ENCODE measurements at regions not wholly inside any gene's neighbourhood (a gene's known extent, or its start where the extent isn't known, plus 50 kb on each side); places are given as distances from the start of the nearest gene placed in this dataset.
A peak's percentile ranks its signal among the peaks of the same experiment; 100 is the strongest.

DNA sequence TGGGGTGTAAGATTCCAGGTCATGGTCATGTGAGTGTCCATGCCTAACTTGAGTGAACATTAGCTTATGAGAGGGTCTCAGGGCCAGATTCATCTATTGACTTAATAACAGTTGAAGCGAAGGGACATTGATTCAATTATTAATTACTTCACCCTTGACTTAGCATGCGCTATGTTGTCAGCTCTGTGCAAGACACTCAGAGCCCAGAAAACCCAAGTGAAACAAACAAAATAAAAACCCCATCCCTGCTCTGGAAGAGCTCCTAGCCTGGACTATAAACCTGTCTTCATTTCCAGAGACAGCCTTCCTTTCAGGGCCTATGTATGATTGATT lies 66.0 kb upstream of the TNS3 start:
- Histone ChIP-seq H3K9me3 (ENCODE audit: control extremely low read depth in 1 of 3, control insufficient read depth in 2 of 3, insufficient read depth in 1 of 3, low read length in 2 of 3) (peaks cover 0 to 12% (median 10%) of the 10 kb centered on the region in 3 donors), H3K36me3 (replicated peaks in 1 of 2; ENCODE audit: control extremely low read depth in 1 of 2, control insufficient read depth in 1 of 2, extremely low read depth in 1 of 2, insufficient read depth in 2 of 2, low read length in 1 of 2) (no peaks in the 10 kb centered on the region), H3K27ac (ENCODE audit: low read length in 2 of 2) (peak overlapping the region in 1 of 2 donors; percentile 16), H3K79me2 (ENCODE audit: control insufficient read depth, insufficient read depth, low read length) (no peaks in the 10 kb centered on the region), H4K20me1 (ENCODE audit: control insufficient read depth, insufficient read depth, low read length, poor library complexity, severe bottlenecking) (no peaks in the 10 kb centered on the region), H3K4me2 (replicated peaks; ENCODE audit: low read depth, low read length, poor library complexity, severe bottlenecking) (peak overlapping the region; percentile 67), H2AFZ (ENCODE audit: insufficient read depth, low read depth, low read length, poor library complexity, severe bottlenecking) (peak overlapping the region; percentile 66), H3K4me3 (ENCODE audit: control extremely low read depth in 1 of 5, extremely low read depth in 1 of 5, insufficient read depth in 1 of 5, low read depth in 2 of 5, low read length in 4 of 5) (no peak overlapping the region), H3K27me3 (replicated peaks in 1 of 4; ENCODE audit: control extremely low read depth in 1 of 4, control insufficient read depth in 3 of 4, insufficient read depth in 4 of 4, low read length in 3 of 4) (no peaks in the 10 kb centered on the region), H3K4me1 (ENCODE audit: control insufficient read depth in 2 of 2, insufficient read depth in 2 of 2, low read length in 2 of 2) (peaks cover 23 to 34% of the 10 kb centered on the region in 2 donors), H3K9ac (ENCODE audit: low read length) (no peak overlapping the region)
- ATAC-seq (ENCODE audit: low read depth) = no peak
- TF ChIP-seq EZH2 (IDR thresholded peaks at IDR 0.05; ENCODE audit: borderline replicate concordance, insufficient read depth, low read depth, low read length, poor library complexity, severe bottlenecking) = no peak
- TF ChIP-seq, protein P1, sequence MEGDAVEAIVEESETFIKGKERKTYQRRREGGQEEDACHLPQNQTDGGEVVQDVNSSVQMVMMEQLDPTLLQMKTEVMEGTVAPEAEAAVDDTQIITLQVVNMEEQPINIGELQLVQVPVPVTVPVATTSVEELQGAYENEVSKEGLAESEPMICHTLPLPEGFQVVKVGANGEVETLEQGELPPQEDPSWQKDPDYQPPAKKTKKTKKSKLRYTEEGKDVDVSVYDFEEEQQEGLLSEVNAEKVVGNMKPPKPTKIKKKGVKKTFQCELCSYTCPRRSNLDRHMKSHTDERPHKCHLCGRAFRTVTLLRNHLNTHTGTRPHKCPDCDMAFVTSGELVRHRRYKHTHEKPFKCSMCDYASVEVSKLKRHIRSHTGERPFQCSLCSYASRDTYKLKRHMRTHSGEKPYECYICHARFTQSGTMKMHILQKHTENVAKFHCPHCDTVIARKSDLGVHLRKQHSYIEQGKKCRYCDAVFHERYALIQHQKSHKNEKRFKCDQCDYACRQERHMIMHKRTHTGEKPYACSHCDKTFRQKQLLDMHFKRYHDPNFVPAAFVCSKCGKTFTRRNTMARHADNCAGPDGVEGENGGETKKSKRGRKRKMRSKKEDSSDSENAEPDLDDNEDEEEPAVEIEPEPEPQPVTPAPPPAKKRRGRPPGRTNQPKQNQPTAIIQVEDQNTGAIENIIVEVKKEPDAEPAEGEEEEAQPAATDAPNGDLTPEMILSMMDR (IDR thresholded peaks at IDR 0.05) = no peak
- DNase-seq = no peak
- intact Hi-C loops (cut with micrococcal nuclease) = loop anchor here (1.0 kb wide), 1 partner anchor 22 kb away; no protein-coding TSS in a partner anchor
- CTCF ChIA-PET = interaction anchor here (0.7 to 2.1 kb wide), 7 partner anchors 10 to 171 kb away, joined by 3 to 13 read pairs (median 7); no protein-coding TSS in a partner anchor
- Mint-ChIP-seq H3K9me3 (ENCODE audit: insufficient read depth) (peaks cover 5% of the 10 kb centered on the region), H3K4me3 (peak overlapping the region; percentile 76), H3K4me1 (peaks cover 44% of the 10 kb centered on the region), H3K27ac (peak overlapping the region; percentile 89), H3K27me3 (no peaks in the 10 kb centered on the region)
- POLR2A ChIA-PET = interaction anchor here (0.7 to 2.3 kb wide), 6 partner anchors 20 to 71 kb away, joined by 3 to 10 read pairs (median 4); no protein-coding TSS in a partner anchor
- 100% methylated on average over 2 of the region's 2 CpGs for WGBS (ENCODE audit: insufficient coverage)

DNA sequence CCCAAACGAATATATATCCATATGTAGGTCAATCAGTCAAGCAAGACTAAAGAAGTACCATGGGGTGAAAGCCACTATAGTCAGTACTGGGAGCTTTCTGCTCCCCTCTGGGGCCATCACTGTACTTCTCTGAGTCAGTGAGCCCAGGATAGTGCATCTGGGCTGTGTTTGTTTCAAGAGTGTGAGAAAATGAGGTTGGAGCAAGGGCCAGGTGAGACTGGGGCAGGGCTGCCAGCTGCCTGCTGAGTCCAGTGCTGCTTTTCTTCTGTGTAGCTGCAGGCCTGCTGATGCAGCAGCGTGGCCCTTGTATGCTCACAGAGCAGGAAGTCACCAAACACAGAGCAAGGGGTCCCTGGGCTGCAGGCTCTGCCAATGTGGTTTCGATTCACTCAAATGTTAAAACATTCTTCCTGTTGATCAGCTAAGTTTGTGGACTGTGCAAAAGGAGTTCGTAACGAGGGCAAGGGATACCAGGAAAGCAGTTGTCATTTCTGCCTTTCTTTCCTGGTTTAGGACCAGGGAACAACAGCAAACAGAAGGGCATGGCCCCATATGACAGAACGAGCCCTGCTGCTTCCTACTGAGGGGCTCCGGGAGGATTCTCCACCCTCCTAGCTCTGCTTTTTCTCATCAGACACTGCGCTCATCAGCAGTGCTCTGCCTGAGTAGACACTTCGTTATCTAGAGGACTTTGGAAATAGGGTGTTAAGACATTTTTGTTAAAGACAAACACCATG lies 65.4 kb upstream of the TNS3 start:
- intact Hi-C loops (cut with micrococcal nuclease) = loop anchor here (1.0 kb wide), 1 partner anchor 23 kb away; no protein-coding TSS in a partner anchor
- peak overlapping the region; percentile 67 for H3K4me2 ChIP-seq (replicated peaks; ENCODE audit: low read depth, low read length, poor library complexity, severe bottlenecking)
- H2AFZ ChIP-seq (ENCODE audit: insufficient read depth, low read depth, low read length, poor library complexity, severe bottlenecking) = peak overlapping the region; percentile 66

More for the DNA sequence above, 65.4 kb upstream of the TNS3 start:
- CTCF ChIA-PET = interaction anchor here (0.7 to 2.1 kb wide), 13 partner anchors 9 to 212 kb away, joined by 3 to 13 read pairs (median 4); partner anchors contain the start of gene TNS3
- POLR2A ChIA-PET = interaction anchor here (0.5 to 2.3 kb wide), 9 partner anchors 9 to 78 kb away, joined by 3 to 10 read pairs (median 4); no protein-coding TSS in a partner anchor
- H3K9ac ChIP-seq (ENCODE audit: low read length) = peak overlapping the region; percentile 30
- peak overlapping the region in 2 of 5 experiments; percentile 4 to 47 for H3K4me3 ChIP-seq (ENCODE audit: control extremely low read depth in 1 of 5, extremely low read depth in 1 of 5, insufficient read depth in 1 of 5, low read depth in 2 of 5, low read length in 4 of 5)
- no peaks in the 10 kb centered on the region for H3K79me2 ChIP-seq (ENCODE audit: control insufficient read depth, insufficient read depth, low read length)
- peak overlapping the region; percentile 76 for H3K4me3 Mint-ChIP-seq
- H3K27me3 Mint-ChIP-seq = no peaks in the 10 kb centered on the region
- H4K20me1 ChIP-seq (ENCODE audit: control insufficient read depth, insufficient read depth, low read length, poor library complexity, severe bottlenecking) = no peaks in the 10 kb centered on the region
- no peaks in the 10 kb centered on the region for H3K27me3 ChIP-seq (replicated peaks in 1 of 4; ENCODE audit: control extremely low read depth in 1 of 4, control insufficient read depth in 3 of 4, insufficient read depth in 4 of 4, low read length in 3 of 4)
- H3K36me3 ChIP-seq (replicated peaks in 1 of 2; ENCODE audit: control extremely low read depth in 1 of 2, control insufficient read depth in 1 of 2, extremely low read depth in 1 of 2, insufficient read depth in 2 of 2, low read length in 1 of 2) = no peaks in the 10 kb centered on the region
- DNase-seq (peak; percentile 59), ATAC-seq (ENCODE audit: low read depth) (peak; percentile 93)
- H3K4me1 Mint-ChIP-seq = peaks cover 39% of the 10 kb centered on the region
- WGBS (ENCODE audit: insufficient coverage) = 29% methylated on average over 5 of the region's 9 CpGs
- H3K27ac ChIP-seq (ENCODE audit: low read length in 2 of 2) = peak overlapping the region; percentile 3 to 16
- peak overlapping the region; percentile 89 for H3K27ac Mint-ChIP-seq
- H3K4me1 ChIP-seq (ENCODE audit: control insufficient read depth in 2 of 2, insufficient read depth in 2 of 2, low read length in 2 of 2) = peaks cover 22 to 34% of the 10 kb centered on the region in 2 donors
- H3K9me3 Mint-ChIP-seq (ENCODE audit: insufficient read depth) = peaks cover 5% of the 10 kb centered on the region
- H3K9me3 ChIP-seq (ENCODE audit: control extremely low read depth in 1 of 3, control insufficient read depth in 2 of 3, insufficient read depth in 1 of 3, low read length in 2 of 3) = peaks cover 0 to 12% (median 10%) of the 10 kb centered on the region in 3 donors
- no peak for TF ChIP-seq EZH2 (IDR thresholded peaks at IDR 0.05; ENCODE audit: borderline replicate concordance, insufficient read depth, low read depth, low read length, poor library complexity, severe bottlenecking)
- TF ChIP-seq, protein P1 (IDR thresholded peaks at IDR 0.05) = no peak
